Skin epidermis (tissue), 12 donors: ENCODE measurements at regions not wholly inside any gene's neighbourhood (a gene's known extent, or its start where the extent isn't known, plus 50 kb on each side); places are given as distances from the start of the nearest gene placed in this dataset.

Experiments
- H3K27ac ChIP-seq, 21 experiments: fragments of 200-600 bp; sonication (generic) in 11 of 21; one replicate each; pipeline ENCODE4 v1.5.0; 2020; ENCODE audit warnings: mild to moderate bottlenecking in 3 of 21, inconsistent platforms in 2 of 21, moderate library complexity in 2 of 21
- H3K4me3 ChIP-seq, 7 experiments: fragments of 200-600 bp; sonication (generic) in 2 of 7; one replicate each; pipeline ENCODE4 v1.5.0; 2020; ENCODE audit warnings: inconsistent platforms in 2 of 7, mild to moderate bottlenecking in 2 of 7, moderate library complexity in 1 of 7

GRCh38 chr17:79363552-79364275 is 247.1 kb downstream of the RBFOX3 start:
- Histone ChIP-seq H3K4me3 (no peak overlapping the region), H3K27ac (no peak overlapping the region)

GRCh38 chr17:79362772-79363305 is 248.0 kb downstream of the RBFOX3 start:
- no peak overlapping the region for H3K4me3 ChIP-seq

GRCh38 chr17:79361873-79362771 is 248.7 kb downstream of the RBFOX3 start:
- H3K4me3 ChIP-seq: no peak overlapping the region
- no peak overlapping the region for H3K27ac ChIP-seq

More at GRCh38 chr17:79362772-79363305, 248.0 kb downstream of the RBFOX3 start:
- H3K27ac ChIP-seq: no peak overlapping the region

- Histone ChIP-seq H3K27ac (no peak overlapping the region), H3K4me3 (no peak overlapping the region)
These were observed 249.6 kb downstream of the RBFOX3 start for GRCh38 chr17:79361221-79361734.

GRCh38 chr17:79360196-79360595 is 250.7 kb downstream of the RBFOX3 start:
- Histone ChIP-seq H3K4me3 (no peak overlapping the region), H3K27ac (no peak overlapping the region)

- no peak overlapping the region for H3K4me3 ChIP-seq
- no peak overlapping the region for H3K27ac ChIP-seq
These were observed 253.9 kb downstream of the RBFOX3 start for GRCh38 chr17:79356839-79357447.

GRCh38 chr17:79355165-79355564 is 255.7 kb downstream of the RBFOX3 start:
- H3K27ac ChIP-seq: no peak overlapping the region
- no peak overlapping the region for H3K4me3 ChIP-seq

- H3K4me3 ChIP-seq: no peak overlapping the region
- H3K27ac ChIP-seq: no peak overlapping the region
These were observed 256.6 kb downstream of the RBFOX3 start for GRCh38 chr17:79354173-79354820.

GRCh38 chr17:79353548-79353947 is 257.3 kb downstream of the RBFOX3 start:
- Histone ChIP-seq H3K27ac (no peak overlapping the region), H3K4me3 (no peak overlapping the region)

GRCh38 chr17:79353016-79353415 is 257.8 kb downstream of the RBFOX3 start:
- no peak overlapping the region for H3K27ac ChIP-seq
- H3K4me3 ChIP-seq: no peak overlapping the region

GRCh38 chr17:79350533-79350932 is 260.3 kb downstream of the RBFOX3 start:
- Histone ChIP-seq H3K27ac (no peak overlapping the region), H3K4me3 (no peak overlapping the region)

GRCh38 chr17:79349506-79350400 is 261.1 kb downstream of the RBFOX3 start:
- Histone ChIP-seq H3K4me3 (no peak overlapping the region), H3K27ac (no peak overlapping the region)

GRCh38 chr17:79342376-79342775 is 267.8 kb downstream of the ENGASE start:
- no peak overlapping the region for H3K27ac ChIP-seq
- H3K4me3 ChIP-seq: no peak overlapping the region

GRCh38 chr17:79341816-79342215 is 267.2 kb downstream of the ENGASE start:
- no peak overlapping the region for H3K4me3 ChIP-seq
- no peak overlapping the region for H3K27ac ChIP-seq

- no peak overlapping the region for H3K27ac ChIP-seq
These were observed 266.7 kb downstream of the ENGASE start for GRCh38 chr17:79341222-79341780.

GRCh38 chr17:79340333-79341221 is 266.0 kb downstream of the ENGASE start:
- H3K27ac ChIP-seq: peak overlapping the region in 4 of 21 experiments; percentile 21 to 50 (median 44)

More at GRCh38 chr17:79341222-79341780, 266.7 kb downstream of the ENGASE start:
- H3K4me3 ChIP-seq: no peak overlapping the region

GRCh38 chr17:79339321-79339720 is 264.7 kb downstream of the ENGASE start:
- H3K27ac ChIP-seq: peak overlapping the region in 3 of 21 experiments; percentile 46 to 50 (median 50)
- no peak overlapping the region for H3K4me3 ChIP-seq

More at GRCh38 chr17:79340333-79341221, 266.0 kb downstream of the ENGASE start:
- no peak overlapping the region for H3K4me3 ChIP-seq
